ENCODE measurements at regions not wholly inside any gene's neighbourhood (a gene's known extent, or its start where the extent isn't known, plus 50 kb on each side); places are given as distances from the start of the nearest gene placed in this dataset.

DNA sequence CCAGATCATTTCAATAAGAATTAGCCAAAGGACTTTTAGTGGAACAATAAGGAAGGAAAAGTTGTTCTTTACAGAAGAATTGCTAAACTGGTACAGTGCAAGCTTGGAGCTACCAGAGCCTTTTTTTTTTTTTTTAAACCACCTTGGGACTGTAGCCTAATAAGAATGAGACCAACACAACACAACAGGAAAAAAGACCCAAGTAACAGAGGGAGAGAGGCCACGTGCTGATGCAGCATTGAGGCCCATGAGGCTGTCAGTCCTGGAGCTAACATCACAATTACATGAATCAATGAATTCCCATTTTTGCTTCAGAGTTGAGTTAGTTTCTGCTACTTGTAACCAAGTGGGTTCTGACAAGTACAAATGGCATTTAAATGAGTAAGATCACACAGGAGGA, 149.0 kb upstream of the EEA1 start:
- DNase-seq (ENCODE audit: low spot score), result no peak
- in situ Hi-C loops (cut with MboI; ENCODE audit: low sequenced_read_pairs, unreplicated experiment), result no loop called here
- TF ChIP-seq CTCF (IDR thresholded peaks at IDR 0.05; ENCODE audit: borderline replicate concordance, control extremely low read depth, extremely low read depth, insufficient read depth, missing control alignments), result no peak

- in situ Hi-C loops (cut with MboI; ENCODE audit: low sequenced_read_pairs, unreplicated experiment), result no loop called here
- no peak for DNase-seq (ENCODE audit: low spot score)
- no peak for TF ChIP-seq CTCF (IDR thresholded peaks at IDR 0.05; ENCODE audit: borderline replicate concordance, control extremely low read depth, extremely low read depth, insufficient read depth, missing control alignments)
These were observed 149.5 kb upstream of the EEA1 start for GRCh38 chr12:93078577-93078976.

GRCh38 chr12:93079271-93079670, 150.2 kb upstream of the EEA1 start:
- in situ Hi-C loops (cut with MboI; ENCODE audit: low sequenced_read_pairs, unreplicated experiment), result no loop called here
- DNase-seq (ENCODE audit: low spot score), result no peak

DNA sequence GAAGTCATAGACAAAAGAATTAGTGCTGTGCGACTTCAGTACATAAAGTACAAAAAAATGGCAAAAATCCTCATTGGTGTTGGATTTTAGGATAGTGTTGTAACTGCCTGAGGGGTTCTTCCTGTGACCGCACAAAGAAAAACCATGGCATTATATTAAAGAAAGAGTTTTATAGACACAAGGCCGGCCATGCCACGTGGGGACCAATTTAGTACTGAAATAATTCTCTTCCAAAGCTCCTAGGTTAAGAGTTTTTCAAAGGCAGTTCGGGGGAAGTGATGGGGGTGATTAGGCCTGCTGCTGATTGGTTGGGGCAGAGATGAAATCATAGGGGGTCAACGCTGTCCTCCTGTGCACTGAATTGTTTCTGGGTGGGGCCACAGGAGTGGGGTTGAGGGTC, 150.9 kb upstream of the EEA1 start:
- no peak for TF ChIP-seq CTCF (IDR thresholded peaks at IDR 0.05; ENCODE audit: borderline replicate concordance, control extremely low read depth, extremely low read depth, insufficient read depth, missing control alignments)
- in situ Hi-C loops (cut with MboI; ENCODE audit: low sequenced_read_pairs, unreplicated experiment), result no loop called here

More at GRCh38 chr12:93079271-93079670, 150.2 kb upstream of the EEA1 start:
- no peak for TF ChIP-seq CTCF (IDR thresholded peaks at IDR 0.05; ENCODE audit: borderline replicate concordance, control extremely low read depth, extremely low read depth, insufficient read depth, missing control alignments)

GRCh38 chr12:93080452-93080851, 151.4 kb upstream of the EEA1 start:
- in situ Hi-C loops (cut with MboI; ENCODE audit: low sequenced_read_pairs, unreplicated experiment), result no loop called here
- DNase-seq (ENCODE audit: low spot score), result no peak

More for the DNA sequence above, 150.9 kb upstream of the EEA1 start:
- DNase-seq (ENCODE audit: low spot score), result no peak

DNA sequence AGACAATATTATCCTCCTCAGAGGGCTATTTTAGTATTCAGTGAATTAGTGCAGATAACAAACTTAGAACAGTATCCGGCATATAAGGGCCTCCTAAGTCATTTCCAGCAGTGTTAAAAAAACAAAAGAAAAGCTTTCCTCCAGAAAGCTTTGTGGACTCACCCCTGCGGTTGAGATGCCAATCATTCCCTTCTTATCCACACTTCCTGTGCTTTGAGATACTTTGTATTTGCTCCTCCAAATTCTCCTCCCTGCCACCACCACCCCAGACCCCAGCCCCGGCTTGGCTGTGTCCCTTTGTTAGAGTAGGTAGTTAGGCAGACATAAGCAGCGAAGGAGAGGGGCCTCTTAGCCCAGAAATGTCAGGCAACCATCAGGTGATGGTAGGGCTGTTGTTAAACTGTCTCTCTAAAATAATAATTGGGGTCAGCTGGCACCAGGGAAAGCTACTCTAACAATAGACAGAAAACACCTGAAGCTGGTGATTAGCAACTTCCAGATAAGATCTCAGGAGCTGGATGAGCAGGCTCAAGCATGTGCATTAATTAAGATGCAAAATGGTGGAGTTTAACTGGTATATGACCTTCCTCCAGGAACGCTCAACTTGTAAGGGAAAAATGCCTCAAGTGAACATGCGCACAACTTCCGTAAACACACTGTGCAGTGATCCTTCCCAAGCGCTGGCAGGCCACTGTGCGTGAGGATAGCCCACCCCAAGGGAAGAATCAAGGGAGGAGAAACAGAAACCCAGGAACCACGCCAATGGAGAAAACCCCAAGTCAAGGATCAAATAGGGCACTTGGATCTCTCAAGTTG, 152.1 kb upstream of the EEA1 start:
- no peak for DNase-seq (ENCODE audit: low spot score)

More at GRCh38 chr12:93080452-93080851, 151.4 kb upstream of the EEA1 start:
- no peak for TF ChIP-seq CTCF (IDR thresholded peaks at IDR 0.05; ENCODE audit: borderline replicate concordance, control extremely low read depth, extremely low read depth, insufficient read depth, missing control alignments)

More for the DNA sequence above, 152.1 kb upstream of the EEA1 start:
- no peak for TF ChIP-seq CTCF (IDR thresholded peaks at IDR 0.05; ENCODE audit: borderline replicate concordance, control extremely low read depth, extremely low read depth, insufficient read depth, missing control alignments)
- in situ Hi-C loops (cut with MboI; ENCODE audit: low sequenced_read_pairs, unreplicated experiment), result no loop called here
